SK-N-MC (cell line): ENCODE measurements at regions not wholly inside any gene's neighbourhood (a gene's known extent, or its start where the extent isn't known, plus 50 kb on each side); places are given as distances from the start of the nearest gene placed in this dataset.

Experiments
- EZH2 ChIP-seq: fragments of 200-600 bp; sonication (generic); IDR thresholded peaks from one replicate; pipeline ENCODE4 v1.6.1; 2017; ENCODE audit warnings: antibody characterized with exemption
- POLR2AphosphoS5 ChIP-seq: IDR thresholded peaks from 2 replicates; pipeline ENCODE4 v1.6.1; 2012; ENCODE audit warnings: mild to moderate bottlenecking, low read depth, low read length, borderline replicate concordance

- TF ChIP-seq POLR2AphosphoS5 = no peak
- no peak for TF ChIP-seq EZH2
Measured at GRCh38 chr7:133186060-133186459, 66.8 kb upstream of the EXOC4 start.
